ENCODE measurements at regions not wholly inside any gene's neighbourhood (a gene's known extent, or its start where the extent isn't known, plus 50 kb on each side); places are given as distances from the start of the nearest gene placed in this dataset.

DNA sequence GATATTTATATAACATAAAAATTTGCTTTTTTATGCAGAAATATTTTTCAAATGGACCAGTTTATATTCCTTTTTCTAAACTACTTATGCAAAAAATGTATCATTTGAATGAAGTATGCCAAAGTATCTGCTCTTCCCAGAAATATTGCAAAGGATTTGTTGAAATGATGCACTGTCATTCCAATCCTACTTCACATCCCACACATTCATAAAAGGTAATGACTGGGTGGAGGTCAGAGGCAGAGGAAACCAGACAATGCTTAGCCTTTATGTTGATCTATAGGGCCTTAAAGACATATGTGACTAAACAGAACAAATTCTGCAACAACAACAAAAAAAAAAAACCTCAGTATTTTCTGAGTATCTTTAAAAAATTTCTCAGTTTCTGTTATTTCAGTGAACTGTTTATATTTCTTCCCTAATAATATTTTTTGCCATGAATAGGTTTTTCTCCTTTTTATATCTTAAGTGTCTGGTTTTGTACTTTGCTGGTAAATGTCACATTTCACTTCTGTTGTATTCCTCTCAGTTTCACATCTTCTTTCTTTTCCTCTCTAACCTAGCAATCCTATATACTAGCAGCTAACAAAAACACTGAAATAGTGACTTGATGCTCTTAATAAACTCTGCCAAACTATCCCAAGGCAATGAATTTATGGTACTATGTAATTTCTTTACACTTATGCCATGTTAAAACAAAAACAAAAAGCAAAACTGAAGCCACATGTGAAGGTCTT is 374.1 kb downstream of the BCKDHB start:
- no peak for DNase-seq (ENCODE audit: extremely low read depth in 1 of 11, low read depth in 9 of 11, low spot score in 4 of 11)

DNA sequence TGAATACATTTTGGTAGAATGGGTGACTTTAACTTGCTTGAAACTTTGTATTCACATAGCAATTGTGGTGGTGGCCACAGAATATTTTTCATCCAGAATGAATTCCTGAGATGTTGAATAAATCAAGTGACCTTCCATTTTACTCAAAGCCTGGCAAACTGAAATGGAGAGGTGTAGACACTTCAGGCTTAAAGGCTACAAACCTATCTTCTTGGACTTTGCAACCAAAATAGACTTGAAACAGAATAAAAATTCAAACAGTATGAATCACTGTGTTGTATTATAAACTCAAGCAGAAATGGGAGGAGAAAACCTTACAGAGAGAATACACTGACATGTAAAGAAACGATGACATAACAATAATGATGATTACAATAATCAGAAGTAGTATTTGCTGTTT is 371.6 kb downstream of the BCKDHB start:
- no peak for DNase-seq (ENCODE audit: extremely low read depth in 1 of 11, low read depth in 9 of 11, low spot score in 4 of 11)

DNA sequence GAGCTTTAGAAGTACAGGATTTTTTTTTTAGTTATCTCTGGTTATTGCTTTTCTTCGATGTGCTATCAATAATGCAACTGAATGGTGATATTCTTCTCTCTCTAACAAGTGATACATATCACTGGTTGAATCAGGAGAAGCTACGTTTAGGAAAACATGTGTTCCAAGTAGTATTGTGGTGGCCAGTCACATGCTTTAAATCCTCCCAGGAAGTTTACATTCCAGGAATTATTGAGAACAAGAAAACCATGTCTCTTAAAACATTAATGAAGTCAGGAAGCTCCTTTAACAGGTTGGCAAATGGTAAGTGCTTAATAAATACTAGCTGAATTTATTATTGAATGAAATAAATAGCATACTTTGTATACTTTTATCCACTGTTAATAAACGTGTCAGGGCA is 371.1 kb downstream of the BCKDHB start:
- no peak for DNase-seq (ENCODE audit: extremely low read depth in 1 of 11, low read depth in 9 of 11, low spot score in 4 of 11)

DNA sequence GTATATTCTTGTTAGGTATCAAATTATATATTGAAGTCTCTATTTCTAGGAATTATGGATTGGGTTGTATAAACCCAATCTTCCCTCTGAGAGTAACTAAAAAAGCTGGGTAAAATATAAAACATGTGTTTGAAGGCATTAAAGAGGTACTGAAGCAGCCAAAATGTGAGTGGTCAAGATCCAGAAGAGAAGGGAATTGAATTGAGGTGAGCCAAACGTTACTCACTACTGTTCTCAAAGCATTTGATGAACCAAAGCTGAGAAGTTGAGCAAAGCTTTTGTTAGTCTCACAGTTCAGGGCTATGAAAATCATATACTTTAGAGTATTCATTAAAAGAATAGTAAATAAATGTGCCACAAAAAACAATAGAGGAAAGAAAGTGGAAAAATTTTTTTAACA is 365.8 kb downstream of the BCKDHB start:
- no peak for DNase-seq (ENCODE audit: extremely low read depth in 1 of 11, low read depth in 9 of 11, low spot score in 4 of 11)

DNA sequence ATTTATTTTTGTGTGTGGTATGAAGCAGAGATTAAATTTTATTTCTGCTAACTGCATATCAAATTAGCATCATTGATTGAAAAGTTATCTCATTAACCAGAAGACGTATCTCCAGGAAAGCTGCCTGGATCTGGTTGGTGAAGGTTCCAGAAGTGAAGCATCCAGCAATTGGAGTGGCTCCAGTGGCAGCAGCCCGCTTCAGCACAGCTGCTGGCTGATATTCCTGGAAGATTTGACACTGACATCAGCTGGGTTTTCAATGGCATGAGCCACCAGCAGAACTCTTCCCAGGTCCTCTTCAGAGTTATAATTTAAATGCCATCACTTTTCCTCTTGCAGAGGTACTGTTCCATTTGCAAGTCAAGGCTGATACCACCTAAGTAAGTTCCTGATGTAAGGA is 363.5 kb downstream of the BCKDHB start:
- DNase-seq (ENCODE audit: extremely low read depth in 1 of 11, low read depth in 9 of 11, low spot score in 4 of 11) = no peak

DNA sequence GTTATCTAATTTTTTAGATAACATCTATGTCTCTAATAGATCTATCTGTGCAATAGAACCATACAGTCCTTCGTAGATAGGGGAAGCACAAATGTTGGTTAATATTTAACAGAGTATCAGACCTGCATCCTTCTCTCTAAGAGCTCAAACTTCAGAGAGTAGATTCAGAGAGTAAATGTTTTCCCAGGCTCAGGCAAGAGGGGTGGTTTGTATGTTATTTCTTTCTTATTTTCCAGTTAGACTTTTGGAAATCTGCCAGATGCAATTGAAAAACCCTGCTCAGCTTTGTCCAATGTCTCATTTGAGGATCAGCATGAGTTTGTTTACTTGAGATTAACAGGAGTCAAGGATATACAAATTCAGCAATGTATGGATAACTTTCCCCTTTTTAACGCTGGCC is 361.9 kb downstream of the BCKDHB start:
- peak in 1 of 11 donors; percentile 22 for DNase-seq (ENCODE audit: extremely low read depth in 1 of 11, low read depth in 9 of 11, low spot score in 4 of 11)

DNA sequence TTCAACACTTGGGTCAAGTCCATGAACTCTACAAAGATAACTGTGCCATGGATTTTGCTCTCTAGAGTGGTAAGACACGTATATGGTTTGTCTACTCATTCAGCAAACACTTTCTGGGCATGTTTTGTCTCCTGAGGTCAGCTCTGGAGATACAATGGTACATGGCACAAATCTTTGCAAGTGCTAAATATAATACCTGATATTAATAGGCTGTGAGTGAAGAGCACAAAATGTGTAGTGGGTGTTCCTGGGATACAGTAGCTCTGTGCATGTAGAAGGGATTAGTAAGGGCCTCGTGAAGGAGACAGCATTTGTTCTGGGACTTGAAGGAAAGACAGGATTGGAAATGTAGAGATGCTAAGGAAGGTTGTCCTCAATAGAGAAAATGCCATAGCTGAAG is 360.9 kb downstream of the BCKDHB start:
- DNase-seq (ENCODE audit: extremely low read depth in 1 of 11, low read depth in 9 of 11, low spot score in 4 of 11) = no peak

DNA sequence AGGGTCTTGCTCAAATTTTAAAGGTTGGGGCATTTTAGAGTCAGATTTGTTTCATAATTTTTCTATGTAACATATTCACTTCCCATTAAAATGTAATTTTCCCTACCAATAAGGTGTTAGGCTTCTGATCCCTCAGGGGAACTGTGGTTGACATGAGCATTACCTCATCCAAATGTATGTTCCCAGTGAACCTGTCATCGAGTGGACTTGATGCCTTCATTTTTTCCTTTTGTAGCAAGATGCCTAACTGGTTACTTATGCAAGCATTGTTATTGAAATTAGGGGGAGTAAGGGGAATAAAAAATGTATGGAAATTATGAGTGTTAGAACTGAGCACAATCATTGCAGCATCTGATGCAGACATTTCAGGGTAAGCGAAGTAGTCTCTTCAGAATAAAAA is 360.5 kb downstream of the BCKDHB start:
- no peak for DNase-seq (ENCODE audit: extremely low read depth in 1 of 11, low read depth in 9 of 11, low spot score in 4 of 11)

DNA sequence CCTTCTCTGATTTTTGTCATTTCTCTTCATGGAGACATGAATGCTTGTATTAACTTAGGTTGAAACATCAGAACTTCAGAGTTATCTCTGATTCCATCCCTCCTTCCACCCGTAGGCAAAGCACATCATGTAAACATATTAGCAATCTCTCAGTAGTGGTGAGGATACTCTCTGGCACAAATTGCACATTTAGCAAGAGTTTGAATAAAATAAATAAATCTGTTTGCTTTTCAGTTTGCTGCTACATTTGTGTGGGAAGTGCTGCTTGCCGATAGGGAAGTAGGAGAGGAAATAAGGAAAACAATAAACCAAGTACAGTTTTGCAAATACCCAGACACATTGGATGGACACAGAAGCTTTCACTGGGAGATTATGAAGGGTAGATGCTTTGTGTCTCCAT is 359.0 kb downstream of the BCKDHB start:
- no peak for DNase-seq (ENCODE audit: extremely low read depth in 1 of 11, low read depth in 9 of 11, low spot score in 4 of 11)

DNA sequence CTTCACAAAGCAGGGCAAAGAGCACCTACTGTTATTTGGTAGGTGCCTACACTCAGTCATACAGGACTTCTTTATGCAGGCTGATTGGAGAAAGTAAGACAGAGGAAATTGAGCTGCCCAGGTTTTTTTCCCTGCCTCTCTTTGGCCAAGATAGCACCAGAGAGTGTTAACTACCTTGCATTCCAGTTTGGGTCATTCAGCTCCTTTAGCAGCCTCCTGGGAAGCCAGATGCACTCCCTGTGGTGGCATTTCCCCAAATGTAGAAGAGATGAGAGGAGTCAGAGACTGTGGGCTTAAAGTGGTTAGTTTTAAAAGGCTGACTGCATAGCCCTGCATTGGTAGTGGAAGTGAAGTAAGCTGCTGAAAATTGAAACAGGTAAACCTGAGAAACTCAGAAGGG is 358.4 kb downstream of the BCKDHB start:
- DNase-seq (ENCODE audit: extremely low read depth in 1 of 11, low read depth in 9 of 11, low spot score in 4 of 11) = no peak

DNA sequence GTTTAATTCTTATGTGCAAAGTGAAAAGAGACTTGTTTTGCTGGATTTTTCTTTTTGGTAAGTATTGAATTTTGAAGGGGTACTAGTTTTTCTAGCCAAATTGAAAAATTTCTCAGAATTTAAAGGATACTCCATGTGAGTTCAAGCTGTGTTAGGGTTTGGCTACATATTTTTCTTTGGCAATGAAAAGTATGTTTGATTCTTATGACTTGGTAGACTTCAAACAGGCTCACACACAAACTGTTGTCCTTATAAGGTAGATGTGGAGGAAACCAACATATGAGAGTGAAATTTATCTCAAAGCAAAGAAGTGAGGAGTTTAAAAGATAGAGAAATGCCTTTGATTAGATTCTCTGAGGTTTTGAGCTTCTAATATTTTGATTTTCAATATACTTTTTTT is 356.7 kb downstream of the BCKDHB start:
- no peak for DNase-seq (ENCODE audit: extremely low read depth in 1 of 11, low read depth in 9 of 11, low spot score in 4 of 11)

DNA sequence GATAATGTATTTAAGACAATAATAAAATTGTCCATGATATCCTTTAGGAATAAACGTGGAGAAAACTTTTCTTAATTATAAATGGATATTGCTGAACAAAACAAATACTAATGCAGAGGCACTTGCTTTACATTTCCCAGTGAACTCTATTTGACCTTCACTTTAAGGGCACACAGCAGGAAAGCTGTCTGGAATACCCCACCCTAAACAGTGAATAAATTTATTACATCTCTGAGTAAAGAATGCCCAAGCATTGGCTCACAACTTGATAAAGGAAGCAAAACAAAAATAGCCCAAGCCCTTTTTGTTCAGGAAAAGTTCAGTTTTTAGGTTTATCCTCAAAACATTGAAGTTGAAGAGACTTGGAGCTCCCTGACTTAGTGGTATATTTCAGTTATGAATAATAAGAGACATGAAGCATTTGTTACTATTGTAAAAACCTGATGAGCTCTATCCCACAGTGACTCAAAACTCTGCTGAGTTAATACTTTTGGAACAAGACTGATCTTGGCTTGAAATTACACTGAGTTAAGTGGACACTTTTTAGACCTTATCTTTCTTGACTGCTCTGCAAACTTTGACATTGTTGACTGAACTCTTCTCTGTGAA is 353.9 kb downstream of the BCKDHB start:
- DNase-seq (ENCODE audit: extremely low read depth in 1 of 11, low read depth in 9 of 11, low spot score in 4 of 11) = no peak

DNA sequence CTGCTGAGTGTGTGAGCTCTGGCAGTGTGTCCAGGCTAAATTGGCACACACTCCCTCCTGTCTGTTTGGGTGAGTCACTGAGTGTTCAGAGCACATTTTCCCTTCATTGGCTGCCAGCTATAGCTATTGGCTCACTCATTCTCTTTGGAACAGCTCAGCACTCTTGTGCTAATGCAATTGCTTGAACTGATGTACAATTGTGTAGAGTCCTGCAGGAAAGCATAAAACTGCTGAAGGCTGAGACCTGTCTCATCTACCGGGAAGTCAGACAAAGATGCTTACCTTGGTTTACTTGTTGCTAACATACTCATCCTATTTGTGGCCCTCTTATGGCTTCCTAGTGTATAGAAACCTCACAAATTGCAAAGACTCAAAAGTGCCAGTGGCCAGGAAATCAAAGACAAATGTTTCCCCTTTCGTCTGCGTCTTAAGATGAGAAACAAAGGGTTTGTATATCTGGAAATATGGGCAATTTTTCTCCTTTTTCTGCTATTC is 351.0 kb downstream of the BCKDHB start:
- DNase-seq (ENCODE audit: extremely low read depth in 1 of 11, low read depth in 9 of 11, low spot score in 4 of 11) = no peak

DNA sequence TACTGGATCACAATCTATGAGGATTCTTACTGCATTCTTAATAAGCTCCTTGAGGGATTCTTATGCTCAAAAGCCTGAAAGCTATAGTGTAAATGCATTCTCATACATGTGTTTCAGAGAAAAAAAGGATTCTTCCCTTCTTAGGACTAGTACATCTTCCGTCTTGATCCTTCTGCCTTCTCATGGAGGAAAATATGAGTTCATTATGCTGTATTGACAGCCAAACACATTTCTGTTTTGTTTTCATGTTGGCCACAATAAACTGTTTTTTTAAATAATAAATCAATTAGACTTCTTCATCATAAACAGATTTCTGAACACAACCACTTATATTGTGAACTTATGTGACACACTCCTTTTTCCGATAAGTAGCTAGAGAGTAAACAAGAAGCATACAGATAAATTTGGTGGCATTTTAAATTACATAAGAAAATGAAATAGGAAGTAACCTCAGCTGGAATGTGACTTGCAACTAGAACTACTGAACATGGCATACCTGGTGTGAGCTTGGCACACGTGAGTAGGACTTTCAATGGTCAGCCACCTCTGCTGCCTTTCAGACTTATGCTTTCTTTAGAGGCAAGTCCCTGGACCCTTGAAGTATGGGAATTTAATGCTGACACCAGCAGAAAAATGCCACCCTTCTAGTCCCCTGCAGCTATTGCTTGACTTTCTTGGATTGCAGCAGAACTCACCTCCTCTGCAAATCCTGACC is 350.4 kb downstream of the BCKDHB start:
- DNase-seq (ENCODE audit: extremely low read depth in 1 of 11, low read depth in 9 of 11, low spot score in 4 of 11) = no peak

DNA sequence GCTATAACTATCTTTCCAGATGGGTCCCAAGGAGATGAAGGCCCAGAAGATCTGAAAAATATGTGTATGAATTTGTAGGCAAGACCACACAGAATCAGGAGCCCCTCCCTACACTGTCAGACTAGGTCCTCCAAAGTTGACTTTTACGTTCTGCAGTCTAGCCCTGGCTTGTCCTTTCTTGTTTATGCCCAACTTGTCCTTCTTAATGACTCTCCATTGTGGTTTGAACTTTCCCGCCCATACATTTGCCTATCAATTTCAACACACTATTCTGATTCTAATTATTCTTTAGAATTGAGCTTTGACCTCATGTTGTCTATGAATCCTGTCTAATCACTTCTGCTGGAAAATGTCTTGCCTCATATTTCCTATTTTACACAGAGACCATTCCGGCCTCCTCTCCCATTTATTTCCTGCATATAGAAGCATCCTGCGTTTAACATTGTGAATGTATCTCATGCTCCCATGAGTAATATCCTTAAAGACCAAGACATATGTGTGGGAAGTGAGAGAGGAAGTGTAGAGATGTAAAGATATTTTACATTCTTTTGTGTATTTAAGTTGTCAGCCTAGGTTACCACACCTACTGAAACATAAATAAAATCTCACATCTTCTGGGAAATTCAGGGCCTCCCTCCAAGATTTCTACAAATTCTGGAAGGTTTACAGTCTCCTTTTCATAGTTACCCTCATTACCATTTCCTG is 348.3 kb downstream of the BCKDHB start:
- no peak for DNase-seq (ENCODE audit: extremely low read depth in 1 of 11, low read depth in 9 of 11, low spot score in 4 of 11)

DNA sequence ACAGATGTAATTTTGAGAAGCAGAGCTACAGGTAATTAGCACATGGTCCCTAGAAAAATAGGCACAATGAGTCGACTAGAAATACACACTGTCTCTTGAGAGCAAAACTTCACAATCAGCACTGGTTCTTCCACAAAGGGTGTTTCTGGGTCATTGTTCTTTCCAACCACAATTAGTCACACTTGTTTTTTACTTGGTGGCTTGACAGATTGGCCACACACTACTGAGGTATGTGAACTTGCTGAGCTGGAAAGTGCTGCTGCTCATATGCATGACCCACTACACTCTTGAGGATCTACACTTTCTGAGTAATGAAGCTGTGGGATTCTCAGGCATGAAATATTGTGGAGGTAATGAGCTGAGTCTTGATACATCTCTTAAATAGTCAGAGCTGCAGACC is 347.7 kb downstream of the BCKDHB start:
- no peak for DNase-seq (ENCODE audit: extremely low read depth in 1 of 11, low read depth in 9 of 11, low spot score in 4 of 11)

DNA sequence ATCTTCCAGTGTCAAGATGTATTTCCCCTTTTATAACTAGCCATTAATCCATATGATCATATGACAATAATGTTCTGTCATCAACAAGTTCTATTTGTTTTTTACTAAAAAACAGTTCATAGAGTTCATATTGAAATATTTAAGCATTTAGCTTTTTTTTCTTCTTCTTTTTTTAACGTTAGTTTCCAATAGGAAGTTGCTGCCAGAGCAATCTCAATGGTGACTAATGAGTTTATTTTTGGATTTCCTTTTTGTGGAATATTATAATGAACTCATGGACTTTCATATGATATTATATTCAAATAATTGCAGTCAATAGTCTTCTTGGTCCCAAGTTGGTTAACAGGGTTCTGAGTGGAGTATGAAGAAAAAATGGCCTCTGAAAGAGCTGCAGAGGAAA is 343.3 kb downstream of the BCKDHB start:
- no peak for DNase-seq (ENCODE audit: extremely low read depth in 1 of 11, low read depth in 9 of 11, low spot score in 4 of 11)

DNA sequence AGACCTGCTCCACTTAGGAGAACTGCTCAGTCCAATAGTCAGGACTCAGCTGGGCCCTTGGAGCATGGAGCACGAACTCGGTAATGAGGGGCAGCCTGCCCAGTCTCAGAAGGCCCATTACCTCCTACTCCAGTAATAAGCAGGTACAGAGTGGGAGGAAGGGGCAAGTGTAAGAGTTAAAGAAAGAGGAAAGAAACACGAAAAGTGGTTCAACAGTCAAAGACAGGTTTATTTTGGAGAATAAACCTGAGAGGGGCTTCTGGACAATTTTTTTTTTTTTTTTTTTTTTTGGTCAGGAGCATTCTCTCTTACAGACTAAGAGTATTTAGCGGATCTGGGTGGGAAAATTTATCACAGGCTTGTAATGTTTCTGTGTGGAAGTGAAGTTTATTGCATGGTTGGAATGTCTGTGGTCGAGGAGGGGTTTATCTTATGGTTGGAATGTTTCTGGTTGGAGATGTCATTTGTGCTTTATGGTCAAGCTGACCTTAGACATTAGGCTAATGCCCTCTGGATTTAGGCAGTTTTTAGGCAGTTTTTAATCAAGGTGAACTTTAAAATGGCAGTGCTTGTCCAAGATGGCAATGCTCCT is 340.1 kb downstream of the BCKDHB start:
- no peak for DNase-seq (ENCODE audit: extremely low read depth in 1 of 11, low read depth in 9 of 11, low spot score in 4 of 11)

DNA sequence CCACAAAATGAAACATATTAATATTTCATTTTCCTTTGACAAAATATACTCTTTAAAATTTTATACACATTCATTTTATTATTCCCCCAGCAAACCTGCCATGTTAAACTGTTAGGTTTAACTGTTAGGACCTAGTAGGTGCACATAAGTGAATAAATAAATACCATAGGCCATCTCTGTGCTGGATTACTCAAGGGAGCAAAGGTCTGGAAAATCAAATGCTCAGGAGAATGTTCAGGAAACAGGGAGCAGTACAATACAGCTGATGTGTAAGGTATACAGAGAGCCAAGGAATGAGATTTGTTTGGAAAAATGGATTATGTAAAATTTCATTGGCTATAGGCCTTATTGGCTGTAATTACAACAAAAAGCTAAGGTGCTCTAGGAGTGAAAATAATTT is 339.3 kb downstream of the BCKDHB start:
- no peak for DNase-seq (ENCODE audit: extremely low read depth in 1 of 11, low read depth in 9 of 11, low spot score in 4 of 11)
